HEK293 (cell line): ENCODE measurements at regions not wholly inside any gene's neighbourhood (a gene's known extent, or its start where the extent isn't known, plus 50 kb on each side); places are given as distances from the start of the nearest gene placed in this dataset.

Source experiments
- ATF2 ChIP-seq: fragments of 450-650 bp; formaldehyde crosslinking; IDR thresholded peaks from 2 replicates; pipeline ENCODE4 v1.5.1; 2016; ENCODE audit warnings: missing biosample characterization, missing genetic modification characterization, low read depth
- CTCF ChIP-seq: fragments of 450-650 bp; formaldehyde crosslinking; IDR thresholded peaks from 2 replicates; pipeline ENCODE4 v1.5.1; 2016; ENCODE audit warnings: missing biosample characterization, missing genetic modification characterization
- KLF1 ChIP-seq: fragments of 450-650 bp; formaldehyde crosslinking; IDR thresholded peaks from 2 replicates; pipeline ENCODE4 v1.5.1; 2016; ENCODE audit warnings: missing biosample characterization, missing genetic modification characterization
- KLF16 ChIP-seq: fragments of 450-650 bp; formaldehyde crosslinking; IDR thresholded peaks from 2 replicates; pipeline ENCODE4 v1.5.1; 2017; ENCODE audit warnings: missing biosample characterization, missing genetic modification characterization
- REST ChIP-seq: fragments of 450-650 bp; formaldehyde crosslinking; IDR thresholded peaks from 2 replicates; pipeline ENCODE4 v1.5.1; 2016; ENCODE audit warnings: missing biosample characterization, missing genetic modification characterization
- SALL2 ChIP-seq: fragments of 450-650 bp; formaldehyde crosslinking; IDR thresholded peaks from 2 replicates; pipeline ENCODE4 v1.5.0; 2017; ENCODE audit warnings: missing biosample characterization, mild to moderate bottlenecking, missing genetic modification characterization, borderline replicate concordance
- ZBTB20 ChIP-seq: fragments of 450-650 bp; formaldehyde crosslinking; IDR thresholded peaks from 2 replicates; pipeline ENCODE4 v1.5.1; 2016; ENCODE audit warnings: missing biosample characterization, missing genetic modification characterization
- ZNF121 ChIP-seq: fragments of 450-650 bp; formaldehyde crosslinking; IDR thresholded peaks from 2 replicates; pipeline ENCODE4 v1.5.1; 2016; ENCODE audit warnings: missing biosample characterization, missing genetic modification characterization
- ZNF488 ChIP-seq: fragments of 450-650 bp; formaldehyde crosslinking; IDR thresholded peaks from 2 replicates; pipeline ENCODE4 v1.5.1; 2016; ENCODE audit warnings: missing biosample characterization, missing genetic modification characterization
- ZNF501 ChIP-seq: fragments of 450-650 bp; formaldehyde crosslinking; IDR thresholded peaks from 2 replicates; pipeline ENCODE4 v1.5.1; 2016; ENCODE audit warnings: missing biosample characterization, missing genetic modification characterization
- ZNF660 ChIP-seq: fragments of 450-650 bp; IDR thresholded peaks from 2 replicates; pipeline ENCODE4 v1.5.1; 2018; ENCODE audit warnings: missing biosample characterization, mild to moderate bottlenecking, missing genetic modification characterization
- ZSCAN5A ChIP-seq: fragments of 450-650 bp; formaldehyde crosslinking; IDR thresholded peaks from 2 replicates; pipeline ENCODE4 v1.5.1; 2016; ENCODE audit warnings: missing biosample characterization, missing genetic modification characterization

- TF ChIP-seq ZBTB20 (tag by site-specific recombination) = no peak
- no peak for TF ChIP-seq CTCF (tag by site-specific recombination)
- TF ChIP-seq REST = no peak
- TF ChIP-seq ZSCAN5A (tag by site-specific recombination) = no peak
- no peak for TF ChIP-seq KLF1 (tag by site-specific recombination)
- TF ChIP-seq ZNF488 = no peak
- no peak for TF ChIP-seq ZNF660 (tag by site-specific recombination)
- no peak for TF ChIP-seq SALL2
- no peak for TF ChIP-seq ZNF121 (tag by site-specific recombination)
- no peak for TF ChIP-seq ZNF501 (tag by site-specific recombination)
- no peak for TF ChIP-seq KLF16 (tag by site-specific recombination)
- no peak for TF ChIP-seq ATF2 (tag by site-specific recombination)
Measured at GRCh38 chr16:26744430-26744829, 322.3 kb upstream of the C16orf82 start.
